Heart left ventricle (tissue), 13 donors: ENCODE measurements at regions not wholly inside any gene's neighbourhood (a gene's known extent, or its start where the extent isn't known, plus 50 kb on each side); places are given as distances from the start of the nearest gene placed in this dataset.

Source experiments
- CTCF ChIP-seq, 12 donors: fragments of 200-600 bp; sonication (generic) in 4 of 12; IDR thresholded peaks; one replicate each; pipeline versions ENCODE4 v1.5.0 to v1.8.0; 2018 to 2022; ENCODE audit warnings: antibody characterized with exemption in 12 of 12, mild to moderate bottlenecking in 5 of 12
- POLR2A ChIP-seq, 2 donors: fragments of 450-650 bp; IDR thresholded peaks; one replicate each; pipeline ENCODE4 v1.6.1; 2017; ENCODE audit warnings: antibody characterized with exemption in 2 of 2, mild to moderate bottlenecking in 2 of 2, moderate library complexity in 2 of 2
- donor health status: ischemic (EF 13 %, LVEDD 7.1; RV severe dilation, severe dysfunction).
- donor health status: DM: no; HTN: yes; CAD: no.
- donor health status: DM: no; HTN: no; CAD: no.
- donor health status: ischemic (EF 25% LVEDD 6.9; RV normal size, moderate dysfunction).
- donor health status: ischemic (EF 25% LVEDD 5.7; RV mildly dilated, moderate dysfunction).
- donor health status: ischemic (EF 35%, LVEDD 5.7; RV mildly dilated, moderate dysfunction).
- donor health status: nonischemic (EF 11% LVEDD 7.7; RV severe dilation, severe dysfunction).
- donor health status: DM: yes; HTN: yes; CAD: no.
- donor health status: PGD.
- donor health status: ischemic (EF 29% LVEDD 5.4; RV normal size, mild dysfunction).
- donor health status: nonischemic (EF 23%, LVEDD 6.1; RV moderate dilation, normal function).

- TF ChIP-seq POLR2A (IDR thresholded peaks at IDR 0.05), result no peak
- TF ChIP-seq CTCF (IDR thresholded peaks at IDR 0.05), result no peak
Observed at GRCh38 chr19:31693131-31693932, 344.1 kb upstream of the TSHZ3 start.
